Esophagus (tissue), 2 donors: ENCODE measurements at regions not wholly inside any gene's neighbourhood (a gene's known extent, or its start where the extent isn't known, plus 50 kb on each side); places are given as distances from the start of the nearest gene placed in this dataset.
"Not testable (repeated sequence)": the region's sequence is repeated elsewhere in the genome, so short reads cannot be mapped to it uniquely, and the experiment has no call there.

Source experiments
- H3K27ac ChIP-seq, 2 donors: one replicate each; pipeline ENCODE4 v1.5.1; 2013; ENCODE audit warnings: low read depth in 2 of 2, mild to moderate bottlenecking in 2 of 2, inconsistent platforms in 1 of 2, low read length in 1 of 2, moderate library complexity in 1 of 2
- H3K27me3 ChIP-seq, 2 donors: one replicate each; pipeline ENCODE4 v1.6.1; 2013; ENCODE audit warnings: low read length in 2 of 2, control low read depth in 1 of 2, mild to moderate bottlenecking in 1 of 2; ENCODE audit not compliant: insufficient read depth in 2 of 2, control insufficient read depth in 1 of 2
- H3K36me3 ChIP-seq, 2 donors: one replicate each; pipeline ENCODE4 v1.6.1; 2013; ENCODE audit warnings: low read length in 1 of 2; ENCODE audit not compliant: control insufficient read depth in 2 of 2, insufficient read depth in 2 of 2
- H3K4me1 ChIP-seq, 2 donors: one replicate each; pipeline ENCODE4 v1.6.1; 2013; ENCODE audit warnings: low read length in 1 of 2; ENCODE audit not compliant: control insufficient read depth in 2 of 2, insufficient read depth in 2 of 2
- H3K4me3 ChIP-seq, 2 donors: one replicate each; pipeline ENCODE4 v1.5.1; 2013; ENCODE audit warnings: low read length in 2 of 2, mild to moderate bottlenecking in 2 of 2, low read depth in 1 of 2, moderate library complexity in 1 of 2
- H3K9me3 ChIP-seq, 2 donors: one replicate each; pipeline ENCODE4 v1.6.1; 2013; ENCODE audit warnings: mild to moderate bottlenecking in 2 of 2, low read depth in 1 of 2, low read length in 1 of 2, moderate library complexity in 1 of 2; ENCODE audit not compliant: control insufficient read depth in 2 of 2, insufficient read depth in 1 of 2
- WGBS, 2 donors: extraction: QIAGEN DNeasy Blood & Tissue Kit; methylation state at CpG; one replicate each; pipeline ENCODE4 v1.1.7; 2013; 5-methylcytosine and 5-hydroxymethylcytosine counted together
- donor health status: healthy with polysubstance abuse.
- donor health status: Bipolar disorder and iron deficiency.

- no peak overlapping the region for H3K4me3 ChIP-seq
- peaks cover 2 to 7% of the 10 kb centered on the region in 2 donors for H3K9me3 ChIP-seq
- no peak overlapping the region for H3K27ac ChIP-seq
- H3K36me3 ChIP-seq: no peaks in the 10 kb centered on the region
- no peaks in the 10 kb centered on the region for H3K4me1 ChIP-seq
- H3K27me3 ChIP-seq: no peaks in the 10 kb centered on the region
- WGBS, 2 donors: 59 to 92% methylated on average over 1 of the region's 1 CpG
Measured at GRCh38 chr14:31911160-31911559, 165.9 kb upstream of the ARHGAP5 start.

GRCh38 chr14:31913370-31913769 is 163.7 kb upstream of the ARHGAP5 start:
- no peaks in the 10 kb centered on the region for H3K36me3 ChIP-seq
- peaks cover 2 to 7% of the 10 kb centered on the region in 2 donors for H3K9me3 ChIP-seq
- no peaks in the 10 kb centered on the region for H3K27me3 ChIP-seq
- H3K27ac ChIP-seq: no peak overlapping the region
- no peaks in the 10 kb centered on the region for H3K4me1 ChIP-seq
- H3K4me3 ChIP-seq: no peak overlapping the region
- 85 to 90% methylated on average over 4 of the region's 4 CpGs for WGBS, 2 donors

- not testable (repeated sequence) for H3K4me3 ChIP-seq, H3K27me3 ChIP-seq, H3K36me3 ChIP-seq, H3K9me3 ChIP-seq, H3K4me1 ChIP-seq, H3K27ac ChIP-seq
- WGBS, 2 donors: 91 to 97% methylated on average over 4 of the region's 7 CpGs
Measured at GRCh38 chr14:31918289-31918688, 158.8 kb upstream of the ARHGAP5 start.

GRCh38 chr14:31920001-31920400 is 157.1 kb upstream of the ARHGAP5 start:
- H3K27me3 ChIP-seq: no peaks in the 10 kb centered on the region
- H3K27ac ChIP-seq: no peak overlapping the region
- no peaks in the 10 kb centered on the region for H3K9me3 ChIP-seq
- H3K4me1 ChIP-seq: no peaks in the 10 kb centered on the region
- 87 to 96% methylated on average over 1 of the region's 1 CpG for WGBS, 2 donors
- no peak overlapping the region for H3K4me3 ChIP-seq
- no peaks in the 10 kb centered on the region for H3K36me3 ChIP-seq

GRCh38 chr14:31920989-31921650 is 156.0 kb upstream of the ARHGAP5 start:
- WGBS, 2 donors: 88 to 93% methylated on average over 5 of the region's 5 CpGs
- no peaks in the 10 kb centered on the region for H3K9me3 ChIP-seq
- no peak overlapping the region for H3K27ac ChIP-seq
- no peak overlapping the region for H3K4me3 ChIP-seq
- H3K4me1 ChIP-seq: no peaks in the 10 kb centered on the region
- no peaks in the 10 kb centered on the region for H3K36me3 ChIP-seq
- no peaks in the 10 kb centered on the region for H3K27me3 ChIP-seq

GRCh38 chr14:31921721-31922120 is 155.4 kb upstream of the ARHGAP5 start:
- H3K4me3 ChIP-seq: no peak overlapping the region
- no peaks in the 10 kb centered on the region for H3K27me3 ChIP-seq
- H3K9me3 ChIP-seq: no peaks in the 10 kb centered on the region
- H3K27ac ChIP-seq: no peak overlapping the region
- no peaks in the 10 kb centered on the region for H3K36me3 ChIP-seq
- H3K4me1 ChIP-seq: no peaks in the 10 kb centered on the region
- WGBS, 2 donors: 81 to 83% methylated on average over 5 of the region's 5 CpGs

GRCh38 chr14:31926123-31926522 is 151.0 kb upstream of the ARHGAP5 start:
- no peak overlapping the region for H3K4me3 ChIP-seq
- H3K27me3 ChIP-seq: no peaks in the 10 kb centered on the region
- H3K36me3 ChIP-seq: no peaks in the 10 kb centered on the region
- H3K9me3 ChIP-seq: no peaks in the 10 kb centered on the region
- H3K4me1 ChIP-seq: no peaks in the 10 kb centered on the region
- H3K27ac ChIP-seq: no peak overlapping the region
- WGBS, 2 donors: 45 to 67% methylated on average over 1 of the region's 1 CpG

GRCh38 chr14:31926652-31927347 is 150.3 kb upstream of the ARHGAP5 start:
- no peaks in the 10 kb centered on the region for H3K4me1 ChIP-seq
- peak overlapping the region; percentile 11 to 59 for H3K27ac ChIP-seq
- H3K27me3 ChIP-seq: no peaks in the 10 kb centered on the region
- no peaks in the 10 kb centered on the region for H3K36me3 ChIP-seq
- WGBS, 2 donors: 67 to 69% methylated on average over 6 of the region's 6 CpGs
- no peaks in the 10 kb centered on the region for H3K9me3 ChIP-seq
- H3K4me3 ChIP-seq: no peak overlapping the region

GRCh38 chr14:31927348-31927832 is 149.7 kb upstream of the ARHGAP5 start:
- no peaks in the 10 kb centered on the region for H3K4me1 ChIP-seq
- H3K27ac ChIP-seq: peak overlapping the region; percentile 59 to 83
- no peaks in the 10 kb centered on the region for H3K36me3 ChIP-seq
- no peak overlapping the region for H3K4me3 ChIP-seq
- 29 to 34% methylated on average over 6 of the region's 6 CpGs for WGBS, 2 donors
- no peaks in the 10 kb centered on the region for H3K9me3 ChIP-seq
- no peaks in the 10 kb centered on the region for H3K27me3 ChIP-seq

GRCh38 chr14:31930070-31930469 is 147.0 kb upstream of the ARHGAP5 start:
- Histone ChIP-seq H3K27ac (no peak overlapping the region), H3K4me1 (no peaks in the 10 kb centered on the region), H3K4me3 (no peak overlapping the region), H3K27me3 (no peaks in the 10 kb centered on the region), H3K36me3 (no peaks in the 10 kb centered on the region), H3K9me3 (no peaks in the 10 kb centered on the region)
- 93 to 99% methylated on average over 1 of the region's 1 CpG for WGBS, 2 donors
